ENCODE measurements at regions not wholly inside any gene's neighbourhood (a gene's known extent, or its start where the extent isn't known, plus 50 kb on each side); places are given as distances from the start of the nearest gene placed in this dataset.

DNA sequence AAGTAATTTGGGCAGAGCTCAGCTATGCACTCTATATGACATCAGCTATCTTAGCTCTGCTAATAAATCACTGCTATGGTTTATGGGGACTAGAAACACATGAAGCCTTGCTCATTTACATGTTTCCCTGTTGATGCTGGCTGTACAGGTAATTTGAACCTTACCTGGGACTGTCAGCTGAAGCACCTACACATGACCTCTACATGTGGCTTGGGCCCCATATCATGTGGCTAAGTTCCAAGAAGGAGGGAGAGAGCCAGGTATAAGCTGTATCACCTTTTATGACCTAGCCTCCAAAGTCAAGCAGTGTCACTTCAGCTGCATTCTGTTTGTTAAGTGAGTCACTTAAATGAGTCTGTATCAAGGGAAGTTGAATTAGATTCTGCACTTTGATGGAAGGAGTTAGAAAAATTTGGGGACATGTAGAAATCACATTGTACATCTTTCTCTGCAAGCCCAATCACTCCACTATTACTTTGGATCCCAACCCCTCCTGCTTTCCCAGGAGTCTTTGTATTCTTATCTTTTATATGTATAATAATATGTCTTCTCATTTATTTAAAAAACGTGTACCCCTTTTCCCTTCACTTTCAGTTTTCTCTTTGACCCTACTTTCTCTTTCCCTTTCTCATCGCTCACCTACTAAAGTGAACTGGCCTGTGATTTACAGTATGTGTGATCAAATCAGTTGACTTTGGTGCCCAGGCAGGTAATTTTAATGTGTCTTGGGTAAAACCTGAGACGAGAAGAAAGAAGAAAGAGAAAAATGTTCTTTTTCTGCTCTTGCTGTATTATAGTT, 53.4 kb upstream of the PRKACB start:
- DNase-seq (ENCODE audit: low read depth in 1 of 2, low spot score in 1 of 2) = no peak

DNA sequence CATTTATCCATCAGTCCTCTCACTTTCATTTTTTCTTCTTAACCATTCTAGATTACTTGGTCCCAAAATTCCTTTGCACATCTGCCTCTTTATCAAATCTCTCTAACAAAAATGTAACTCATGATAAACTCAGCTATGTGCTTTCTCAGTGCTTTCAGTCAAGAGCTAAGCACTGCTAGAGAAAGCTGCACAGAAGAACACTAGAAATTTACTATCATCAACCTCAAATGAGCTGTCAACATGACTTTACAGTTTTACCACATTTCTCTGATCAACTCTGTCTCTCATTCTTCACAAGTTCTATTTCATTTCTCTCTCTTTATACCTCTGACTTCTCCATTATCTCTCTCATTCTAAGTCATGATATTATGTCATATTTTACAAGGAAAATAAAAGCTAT, 54.2 kb upstream of the PRKACB start:
- DNase-seq (ENCODE audit: low read depth in 1 of 2, low spot score in 1 of 2) = no peak

DNA sequence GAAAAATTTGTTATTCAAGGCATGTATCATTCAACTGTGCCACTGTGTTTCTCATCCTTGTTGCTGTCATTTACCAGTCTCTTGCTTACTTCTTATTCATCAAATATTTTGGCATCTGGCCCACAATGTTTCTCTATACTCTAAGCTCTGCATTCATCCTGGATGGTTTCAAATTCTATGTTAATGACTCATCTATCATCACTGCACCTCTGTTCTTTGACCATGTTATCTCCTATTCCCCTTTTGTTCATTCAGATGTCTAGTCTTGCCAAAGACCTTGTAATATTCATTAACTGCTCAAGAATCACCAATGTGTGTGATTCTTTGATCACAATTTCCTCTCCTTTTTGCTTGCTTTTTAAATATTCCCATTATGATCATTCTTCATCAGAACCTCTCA, 54.6 kb upstream of the PRKACB start:
- no peak for DNase-seq (ENCODE audit: low read depth in 1 of 2, low spot score in 1 of 2)

DNA sequence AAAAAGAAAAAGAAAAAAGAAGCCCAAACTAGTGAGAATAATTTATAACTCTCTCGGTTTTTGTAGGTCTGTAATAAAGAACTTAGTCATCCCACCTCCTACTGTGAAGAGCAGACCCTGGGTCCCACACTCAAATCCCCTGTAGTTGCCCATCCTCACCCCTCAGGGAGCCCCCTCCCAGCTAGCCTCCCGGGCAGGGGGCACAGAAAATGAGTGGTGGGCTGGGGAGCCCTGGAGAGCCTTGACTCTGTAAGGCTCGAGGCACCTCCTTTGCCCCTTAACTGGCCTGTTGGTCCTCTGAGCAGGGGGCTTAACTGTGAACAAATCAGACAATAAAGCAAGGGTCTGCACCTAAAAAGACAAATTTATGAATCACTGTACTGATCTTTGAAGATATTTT, 57.5 kb upstream of the PRKACB start:
- DNase-seq (ENCODE audit: low read depth in 1 of 2, low spot score in 1 of 2) = no peak

DNA sequence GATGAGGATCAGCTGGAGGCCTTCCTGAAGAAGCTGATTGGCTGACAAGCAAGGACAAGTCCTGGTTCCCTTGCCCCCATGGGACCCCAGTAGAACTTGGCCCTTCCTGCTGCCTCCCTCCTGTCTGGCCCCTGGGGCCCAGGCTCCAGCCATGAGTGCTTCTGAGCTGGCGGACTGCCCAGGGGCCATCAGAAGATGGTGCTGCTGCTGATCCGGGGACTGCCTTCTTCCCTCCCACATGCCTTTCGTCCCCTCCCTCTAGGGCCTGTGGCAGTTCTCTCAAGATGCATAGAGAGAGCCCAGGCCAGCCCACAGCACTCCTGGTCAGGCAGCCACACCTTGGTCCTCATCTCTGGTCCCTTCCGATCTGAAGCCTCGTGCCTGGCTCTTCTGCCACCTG, 57.9 kb upstream of the PRKACB start:
- DNase-seq (ENCODE audit: low read depth in 1 of 2, low spot score in 1 of 2) = no peak

DNA sequence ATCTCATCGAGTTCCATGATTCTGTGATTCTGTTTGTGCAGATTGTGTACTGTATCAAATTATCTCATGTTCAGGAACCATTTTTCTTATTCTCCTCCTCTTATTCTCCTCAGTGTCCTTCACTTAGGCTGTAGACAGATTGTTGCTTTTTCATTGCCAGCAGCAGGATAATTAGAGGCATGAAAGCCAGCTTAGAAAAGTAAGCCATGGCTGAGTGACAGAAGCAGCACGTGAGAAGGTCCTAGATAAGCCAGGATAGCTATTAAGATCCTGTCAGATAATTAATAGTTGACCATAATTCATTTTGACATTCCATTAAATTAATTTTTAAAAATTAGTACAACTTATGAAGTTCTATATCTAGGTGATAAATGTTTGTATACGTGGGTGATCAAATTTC, 60.8 kb upstream of the PRKACB start:
- DNase-seq (ENCODE audit: low read depth in 1 of 2, low spot score in 1 of 2) = no peak

DNA sequence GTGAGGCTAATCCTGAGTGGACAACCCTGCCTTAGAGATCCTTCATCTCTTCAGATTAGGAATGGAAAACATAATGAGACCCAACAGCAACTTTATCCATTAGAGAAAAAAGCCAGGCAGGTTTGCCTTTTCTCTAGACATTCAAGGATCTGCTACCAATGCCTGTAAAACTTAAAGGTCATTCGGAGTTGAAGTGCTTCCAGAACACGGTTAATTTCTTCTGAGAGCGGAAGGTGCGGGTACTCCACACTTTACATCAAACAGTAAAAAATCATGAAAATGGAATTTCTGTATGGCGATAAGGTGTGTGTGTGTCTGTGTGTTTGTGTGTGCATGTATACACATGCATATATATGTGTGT, 65.2 kb upstream of the PRKACB start:
- no peak for DNase-seq (ENCODE audit: low read depth in 1 of 2, low spot score in 1 of 2)

DNA sequence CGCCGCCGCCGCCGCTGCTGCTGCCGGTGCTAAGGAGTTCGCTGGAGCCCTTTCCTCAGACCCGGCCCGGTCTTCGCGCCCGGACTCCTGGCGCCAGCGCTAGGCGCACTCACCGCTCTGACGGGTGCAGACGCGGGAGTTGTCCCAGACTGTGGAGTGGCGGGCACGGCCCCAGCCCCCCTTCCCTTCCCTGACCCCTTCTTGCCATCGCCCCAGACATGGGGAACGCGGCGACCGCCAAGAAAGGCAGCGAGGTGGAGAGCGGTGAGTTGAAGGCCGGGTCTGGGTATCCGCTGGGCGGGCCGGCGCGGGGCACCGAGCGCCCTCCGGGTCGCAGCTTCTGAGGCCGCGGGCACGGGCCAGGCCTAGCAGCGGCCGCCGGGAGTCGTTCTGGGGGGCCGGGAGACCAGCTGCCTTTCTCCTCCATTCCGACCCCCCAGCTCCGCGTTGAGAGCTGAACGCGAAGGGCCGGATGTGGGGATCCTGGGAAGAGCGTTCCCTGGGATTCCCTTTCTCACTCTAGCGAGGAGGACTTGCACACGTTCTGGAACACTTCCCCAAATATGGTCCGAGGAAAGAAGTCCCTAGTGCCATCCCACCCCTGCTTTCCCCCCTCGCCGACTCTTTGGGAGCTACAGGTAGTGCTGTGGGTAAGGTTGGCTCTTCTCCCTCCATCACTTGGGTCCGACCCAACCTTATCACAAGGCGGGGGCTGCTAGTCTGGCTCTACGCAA, 65.8 kb upstream of the PRKACB start:
- no peak for DNase-seq (ENCODE audit: low read depth in 1 of 2, low spot score in 1 of 2)

DNA sequence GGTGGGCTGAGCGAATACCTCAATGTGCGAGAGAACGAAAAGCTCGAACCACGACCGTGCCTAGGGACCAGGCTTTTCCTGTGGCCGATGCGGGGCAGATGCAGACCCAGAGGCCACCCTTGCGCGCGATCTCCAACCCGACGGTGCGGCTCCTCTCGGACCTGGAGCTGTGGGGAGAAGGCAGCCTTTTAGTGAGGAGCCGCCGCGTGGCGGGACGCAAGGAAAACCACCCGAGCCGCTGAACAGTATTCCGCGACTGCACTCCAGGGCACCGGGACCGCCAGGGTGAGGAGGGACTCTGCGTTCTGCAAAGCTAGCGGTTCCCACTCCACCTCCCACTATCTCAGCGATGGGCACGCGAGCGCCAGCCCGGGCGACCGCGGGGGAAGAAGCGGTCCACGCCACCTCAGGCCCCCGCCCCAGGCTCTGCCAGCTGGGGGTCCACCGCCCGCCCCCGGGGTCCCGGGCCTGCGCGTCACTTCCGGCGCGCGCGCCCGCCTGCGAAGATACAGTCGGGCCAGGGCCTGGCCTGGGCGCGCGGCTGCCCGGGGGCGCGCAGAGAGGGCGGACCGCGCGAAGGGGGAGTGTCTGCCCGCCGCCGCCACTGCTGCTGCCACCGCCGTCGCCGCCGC, 66.5 kb upstream of the PRKACB start:
- DNase-seq (ENCODE audit: low read depth in 1 of 2, low spot score in 1 of 2) = peak; percentile 30 to 54

DNA sequence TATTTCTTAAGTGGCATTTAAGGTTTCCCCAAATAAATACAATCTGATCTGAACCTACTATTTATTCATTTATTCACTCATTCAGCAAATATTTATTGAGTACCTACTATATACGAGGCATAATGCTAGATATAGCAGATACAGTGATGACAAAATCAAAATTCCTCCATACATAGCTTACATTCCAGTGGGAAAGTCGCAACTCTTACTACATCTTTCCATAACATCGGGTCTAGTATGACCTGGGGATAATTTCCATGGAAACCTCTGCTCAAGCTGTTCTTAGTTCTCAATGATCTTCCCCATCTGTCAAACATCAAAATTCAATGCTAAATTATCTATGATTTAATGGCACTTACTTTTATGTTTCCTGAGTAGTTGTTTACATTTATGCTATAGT, 70.8 kb upstream of the PRKACB start:
- no peak for DNase-seq (ENCODE audit: low read depth in 1 of 2, low spot score in 1 of 2)

DNA sequence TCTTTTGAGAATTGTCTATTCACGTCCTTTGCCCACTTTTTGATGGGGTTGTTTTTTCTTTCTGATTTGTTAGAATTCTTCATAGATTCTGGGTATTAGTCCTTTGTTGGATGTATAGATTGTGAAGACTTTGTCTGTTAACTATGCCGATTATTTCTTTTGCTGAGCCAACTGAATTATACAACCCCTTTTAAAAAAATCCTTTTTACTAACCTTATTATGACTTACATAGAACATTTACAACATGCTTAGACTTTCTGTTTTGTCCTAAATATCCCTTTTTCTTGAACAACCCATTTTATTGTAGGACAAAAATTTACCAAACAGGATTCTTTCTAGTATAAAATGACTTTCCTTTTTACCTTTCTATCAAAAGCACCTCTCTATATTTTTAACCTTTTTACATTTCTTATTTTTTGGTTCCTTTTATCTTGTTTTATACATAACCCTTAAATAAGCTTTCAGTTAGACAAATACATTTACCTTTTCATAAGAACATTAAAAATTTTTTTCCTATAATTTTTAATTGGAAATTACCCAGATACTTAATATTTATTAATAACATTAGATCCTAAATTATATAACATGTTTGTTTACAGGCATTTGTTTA, 70.4 kb upstream of the TTLL7 start:
- DNase-seq (ENCODE audit: low read depth in 1 of 2, low spot score in 1 of 2) = no peak

DNA sequence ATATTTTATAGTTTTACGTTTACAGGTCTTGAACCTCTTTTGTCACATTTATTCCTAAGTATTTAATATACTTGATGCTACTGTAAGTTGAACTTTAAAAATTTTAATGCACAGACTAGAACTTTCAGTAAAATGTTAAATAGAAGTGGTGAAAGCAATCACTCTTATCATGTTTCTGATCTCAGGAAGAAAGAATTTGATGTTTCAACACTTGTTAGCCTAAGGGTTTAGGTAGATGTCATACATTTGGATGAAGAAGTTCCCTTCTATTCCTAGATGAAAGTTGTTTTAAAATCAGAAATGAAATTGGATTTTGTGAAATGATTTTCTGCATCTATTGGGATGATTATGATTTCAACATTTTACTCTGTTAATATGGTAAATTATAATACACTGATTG, 63.6 kb upstream of the TTLL7 start:
- DNase-seq (ENCODE audit: low read depth in 1 of 2, low spot score in 1 of 2) = no peak

DNA sequence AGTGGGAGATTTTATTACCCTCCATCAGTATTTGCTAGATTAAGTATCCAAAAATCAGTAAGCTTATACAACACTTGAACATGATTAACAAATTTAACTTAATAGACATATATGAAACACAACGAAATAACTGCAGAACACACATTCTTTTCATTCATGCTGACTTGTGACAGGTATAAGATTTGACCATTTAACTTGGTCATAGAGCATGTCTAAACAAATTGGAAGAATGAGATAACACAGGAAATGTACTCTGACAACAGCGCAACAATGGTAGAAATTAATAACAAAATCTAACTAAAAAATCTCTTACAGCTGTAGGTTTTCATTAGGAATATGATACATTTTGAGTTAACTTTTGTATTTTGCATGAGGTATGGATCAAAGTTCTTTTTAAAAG, 62.4 kb upstream of the TTLL7 start:
- DNase-seq (ENCODE audit: low read depth in 1 of 2, low spot score in 1 of 2) = no peak

DNA sequence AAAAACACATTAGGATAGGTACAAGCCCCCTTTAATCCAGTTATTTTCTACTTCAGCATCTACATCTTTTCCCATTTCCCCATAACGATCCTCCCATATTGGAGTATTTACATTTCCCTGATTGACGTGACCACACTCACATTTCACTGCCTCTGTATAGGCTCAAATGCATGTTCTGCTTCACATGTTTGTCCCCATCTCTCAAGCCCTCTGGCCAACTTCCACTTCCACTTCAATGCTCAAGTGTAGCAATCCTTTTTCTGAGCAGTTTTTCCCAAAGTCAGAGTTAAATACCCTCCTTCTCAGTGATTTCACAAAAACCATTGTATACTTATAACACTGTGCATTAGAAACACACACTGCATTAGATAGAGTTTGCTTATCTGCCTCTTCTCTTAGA, 61.8 kb upstream of the TTLL7 start:
- DNase-seq (ENCODE audit: low read depth in 1 of 2, low spot score in 1 of 2) = no peak

DNA sequence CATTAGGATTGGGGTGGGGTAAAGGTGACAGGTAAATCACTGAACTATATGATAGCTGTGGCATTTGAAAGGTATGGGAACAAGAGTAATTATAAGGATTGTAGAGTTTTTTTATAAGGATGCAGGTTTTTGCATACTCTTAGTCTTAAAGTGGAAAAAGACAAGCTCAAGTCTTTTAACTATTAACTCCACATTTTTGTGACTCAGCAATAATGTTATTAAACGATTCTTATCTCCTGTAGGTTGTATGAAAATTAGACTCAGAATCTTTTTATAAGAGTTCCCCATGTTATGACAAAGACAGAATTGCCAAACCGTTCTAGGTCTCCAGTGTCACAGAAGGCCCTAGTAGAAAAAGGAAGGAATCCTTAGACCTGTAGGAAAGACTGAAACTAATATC, 49.9 kb upstream of the TTLL7 start:
- no peak for DNase-seq (ENCODE audit: low read depth in 1 of 2, low spot score in 1 of 2)
